ENCODE measurements at regions not wholly inside any gene's neighbourhood (a gene's known extent, or its start where the extent isn't known, plus 50 kb on each side); places are given as distances from the start of the nearest gene placed in this dataset.

GRCh38 chr1:232893481-232894313 is 56.7 kb upstream of the NTPCR start:
- no peak for DNase-seq

GRCh38 chr1:232894436-232894835 is 56.0 kb upstream of the NTPCR start:
- DNase-seq: no peak

- no peak for DNase-seq
Observed at GRCh38 chr1:232897949-232898465, 52.4 kb upstream of the NTPCR start.

DNA sequence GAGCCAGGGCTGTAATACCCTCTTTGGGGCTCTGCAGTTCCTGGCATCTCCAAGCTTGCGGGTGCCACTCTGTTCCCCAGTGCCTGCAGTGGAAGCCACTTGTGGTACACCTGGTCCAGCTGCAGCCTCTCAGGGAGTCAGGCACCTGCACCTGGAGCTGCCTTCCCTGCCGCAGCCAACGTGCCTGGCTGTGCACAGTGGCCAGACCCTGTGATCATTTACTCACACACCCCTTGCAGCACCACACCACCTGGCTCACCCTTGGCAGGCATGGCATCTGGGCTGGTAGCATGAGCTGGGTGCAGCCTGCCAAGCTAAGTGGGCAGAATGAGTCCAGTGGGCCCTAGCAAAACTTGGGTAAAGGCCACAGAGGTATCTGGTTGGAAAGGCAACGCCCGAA is 51.1 kb upstream of the NTPCR start:
- no peak for DNase-seq

- no peak for DNase-seq
Observed at GRCh38 chr1:232899839-232900238, 50.6 kb upstream of the NTPCR start.
